PC-9 (cell line): ENCODE measurements at regions not wholly inside any gene's neighbourhood (a gene's known extent, or its start where the extent isn't known, plus 50 kb on each side); places are given as distances from the start of the nearest gene placed in this dataset.
"Not testable (repeated sequence)": the region's sequence is repeated elsewhere in the genome, so short reads cannot be mapped to it uniquely, and the experiment has no call there.

Experiments used
- BruUV-seq: library from RNA; stranded (reverse); fragments of 400-500 nt; replicated peaks from 2 replicates; lab custom pipeline; 2021; lab: Mats Ljungman, UMichigan
- CTCF ChIA-PET: fragments of 300-600 bp; sonication (Branson Sonifier 250); formaldehyde crosslinking; loops from one replicate; lab custom pipeline; 2022; ENCODE audit warnings: antibody characterized with exemption; lab: Charles Lee
- POLR2A ChIA-PET: fragments of 300-600 bp; sonication (Branson Sonifier 250); formaldehyde crosslinking; loops from one replicate; lab custom pipeline; 2022; ENCODE audit warnings: antibody characterized with exemption; ENCODE audit not compliant: unreplicated experiment; lab: Charles Lee
- DNase-seq, 2 experiments: peaks; one replicate each; pipeline versions ENCODE4 v3.0.0 to v3.0.0-alpha.2; 2015 to 2022; ENCODE audit warnings: mixed read lengths in 1 of 2
- H2AFZ ChIP-seq: fragments of 200-600 bp; sonication (generic); 2 replicates; pipeline ENCODE4 v1.8.1; 2017; ENCODE audit warnings: antibody characterized with exemption
- H3F3A ChIP-seq: fragments of 200-600 bp; sonication (generic); 2 replicates; pipeline ENCODE4 v1.8.1; 2017; ENCODE audit warnings: antibody characterized with exemption, mild to moderate bottlenecking, low read depth; ENCODE audit not compliant: insufficient read depth
- H3K27ac ChIP-seq: fragments of 200-600 bp; sonication (generic); 2 replicates; pipeline ENCODE4 v1.6.1; 2016; ENCODE audit warnings: mixed run types
- H3K27me3 ChIP-seq: fragments of 200-600 bp; sonication (generic); 2 replicates; pipeline ENCODE4 v1.6.1; 2016; ENCODE audit warnings: low read depth, mixed run types; ENCODE audit not compliant: insufficient read depth
- H3K36me3 ChIP-seq: fragments of 200-600 bp; sonication (generic); 2 replicates; pipeline ENCODE4 v1.6.1; 2016; ENCODE audit warnings: low read depth, mixed run types
- H3K4me1 ChIP-seq: fragments of 200-600 bp; sonication (generic); replicated peaks from 2 replicates; pipeline ENCODE4 v1.6.1; 2016; ENCODE audit warnings: mixed run types; ENCODE audit not compliant: insufficient read depth
- H3K4me2 ChIP-seq: fragments of 200-600 bp; sonication (generic); 2 replicates; pipeline ENCODE4 v1.6.1; 2017; ENCODE audit warnings: mixed run types
- H3K4me3 ChIP-seq: fragments of 200-600 bp; sonication (generic); 2 replicates; pipeline ENCODE4 v1.6.1; 2016; ENCODE audit warnings: mixed run types
- H3K79me2 ChIP-seq: fragments of 200-600 bp; sonication (generic); 2 replicates; pipeline ENCODE4 v1.6.1; 2017; ENCODE audit warnings: low read depth, mixed run types
- H3K9me2 ChIP-seq: fragments of 200-600 bp; sonication (generic); 2 replicates; pipeline ENCODE4 v1.8.1; 2017; ENCODE audit warnings: mild to moderate bottlenecking; ENCODE audit not compliant: insufficient read depth
- H3K9me3 ChIP-seq: fragments of 200-600 bp; sonication (generic); 2 replicates; pipeline ENCODE4 v1.8.1; 2016; ENCODE audit warnings: low read depth; ENCODE audit not compliant: insufficient read depth
- H4K20me1 ChIP-seq: fragments of 200-600 bp; sonication (generic); 2 replicates; pipeline ENCODE4 v1.8.1; 2017; ENCODE audit not compliant: insufficient read depth
- CTCF ChIP-seq: fragments of 200-600 bp; sonication (generic); conservative IDR thresholded peaks from 2 replicates; pipeline ENCODE4 v1.6.1; 2017; ENCODE audit warnings: mixed run types, antibody characterized with exemption, mild to moderate bottlenecking, moderate library complexity
- EZH2 ChIP-seq: fragments of 200-600 bp; sonication (generic); IDR thresholded peaks from 2 replicates; pipeline ENCODE4 v1.8.0; 2017; ENCODE audit warnings: antibody characterized with exemption, low read depth
- intact Hi-C: fragments of 100-400 bp; cut with micrococcal nuclease; formaldehyde crosslinking; loops from one replicate; pipeline ENCODE4 v1.10.0; 2022; ENCODE audit not compliant: unreplicated experiment

- H4K20me1 ChIP-seq = no peaks in the 10 kb centered on the region
- no peaks in the 10 kb centered on the region for H3K4me1 ChIP-seq
- no peak for DNase-seq
- H3K9me3 ChIP-seq = no peaks in the 10 kb centered on the region
- no peaks in the 10 kb centered on the region for H3K9me2 ChIP-seq
- H3K27ac ChIP-seq = no peak overlapping the region
- intact Hi-C loops = no loop called here
- no peak overlapping the region for H3K4me2 ChIP-seq
- CTCF ChIA-PET = no interaction called here
- POLR2A ChIA-PET = no interaction called here
- H2AFZ ChIP-seq = no peak overlapping the region
- no peak overlapping the region for H3K4me3 ChIP-seq
- H3K79me2 ChIP-seq = no peaks in the 10 kb centered on the region
- no peak for TF ChIP-seq CTCF
- TF ChIP-seq EZH2 = no peak
- H3K36me3 ChIP-seq = no peaks in the 10 kb centered on the region
- BruUV-seq = no TSS peak
- peaks cover 69% of the 10 kb centered on the region for H3K27me3 ChIP-seq
- no peaks in the 10 kb centered on the region for H3F3A ChIP-seq
Observed at GRCh38 chr12:3389986-3390385, 101.0 kb upstream of the PRMT8 start.

- H2AFZ ChIP-seq, H3K79me2 ChIP-seq, BruUV-seq, H3K36me3 ChIP-seq, H3K27ac ChIP-seq, H3K4me1 ChIP-seq, H3K9me2 ChIP-seq, POLR2A ChIA-PET, H3K4me3 ChIP-seq, H3F3A ChIP-seq, intact Hi-C loops, H3K9me3 ChIP-seq, DNase-seq, H4K20me1 ChIP-seq, H3K4me2 ChIP-seq, CTCF ChIA-PET: not testable (repeated sequence)
- H3K27me3 ChIP-seq = peaks cover 34% of the 10 kb centered on the region
Observed at GRCh38 chr12:3397596-3397995, 93.4 kb upstream of the PRMT8 start.

- H3K36me3 ChIP-seq = no peaks in the 10 kb centered on the region
- H3F3A ChIP-seq = no peaks in the 10 kb centered on the region
- POLR2A ChIA-PET = no interaction called here
- no peaks in the 10 kb centered on the region for H4K20me1 ChIP-seq
- H3K4me1 ChIP-seq = no peaks in the 10 kb centered on the region
- no TSS peak for BruUV-seq
- no peaks in the 10 kb centered on the region for H3K9me2 ChIP-seq
- no peaks in the 10 kb centered on the region for H3K79me2 ChIP-seq
- H3K27ac ChIP-seq = no peak overlapping the region
- CTCF ChIA-PET = interaction anchor here (0.5 kb wide), 1 partner anchor 1686 kb away, joined by 4 read pairs; no protein-coding TSS in a partner anchor
- intact Hi-C loops = no loop called here
- no peak for DNase-seq
- H3K4me2 ChIP-seq = no peak overlapping the region
- no peak overlapping the region for H3K4me3 ChIP-seq
- H3K27me3 ChIP-seq = peaks cover 32% of the 10 kb centered on the region
- TF ChIP-seq CTCF (no peak), EZH2 (no peak)
- no peaks in the 10 kb centered on the region for H3K9me3 ChIP-seq
- no peak overlapping the region for H2AFZ ChIP-seq
Observed at GRCh38 chr12:3398196-3398789, 92.7 kb upstream of the PRMT8 start.

GRCh38 chr12:3405821-3406220 is 85.2 kb upstream of the PRMT8 start:
- Histone ChIP-seq H3K27ac (no peak overlapping the region), H3K79me2 (no peaks in the 10 kb centered on the region), H3K9me2 (no peaks in the 10 kb centered on the region), H3K4me2 (no peak overlapping the region), H3K27me3 (peaks cover 22% of the 10 kb centered on the region), H3K4me1 (no peaks in the 10 kb centered on the region), H2AFZ (no peak overlapping the region), H3K36me3 (no peaks in the 10 kb centered on the region), H4K20me1 (no peaks in the 10 kb centered on the region), H3K9me3 (peaks cover 4% of the 10 kb centered on the region), H3K4me3 (no peak overlapping the region), H3F3A (no peaks in the 10 kb centered on the region)
- TF ChIP-seq CTCF (no peak), EZH2 (no peak)
- intact Hi-C loops = no loop called here
- no TSS peak for BruUV-seq
- CTCF ChIA-PET = no interaction called here
- no peak for DNase-seq
- POLR2A ChIA-PET = no interaction called here
